Trophoblast cell (in vitro differentiated cells and primary cell): ENCODE measurements at regions not wholly inside any gene's neighbourhood (a gene's known extent, or its start where the extent isn't known, plus 50 kb on each side); places are given as distances from the start of the nearest gene placed in this dataset.
"Not testable (repeated sequence)": the region's sequence is repeated elsewhere in the genome, so short reads cannot be mapped to it uniquely, and the experiment has no call there.

Experiments used
- DNase-seq, 2 donors: peaks; one replicate each; pipeline ENCODE4 v3.0.0-alpha.2; 2016
- H2AFZ ChIP-seq: 2 replicates; pipeline ENCODE4 v1.6.1; 2013; ENCODE audit warnings: low read length, moderate library complexity, mild to moderate bottlenecking; ENCODE audit not compliant: insufficient read depth, poor library complexity
- H2AK5ac ChIP-seq: 2 replicates; pipeline ENCODE4 v1.6.1; 2013; ENCODE audit warnings: mild to moderate bottlenecking, low read length
- H2BK120ac ChIP-seq: 2 replicates; pipeline ENCODE4 v1.6.1; 2013; ENCODE audit warnings: low read length, mild to moderate bottlenecking, moderate library complexity; ENCODE audit not compliant: insufficient read depth, poor library complexity
- H2BK12ac ChIP-seq: 2 replicates; pipeline ENCODE4 v1.6.1; 2013; ENCODE audit warnings: mild to moderate bottlenecking, low read length, moderate library complexity
- H2BK5ac ChIP-seq: 2 replicates; pipeline ENCODE4 v1.6.1; 2013; ENCODE audit warnings: low read length, low read depth, moderate library complexity, mild to moderate bottlenecking; ENCODE audit not compliant: poor library complexity
- H3K14ac ChIP-seq: 2 replicates; pipeline ENCODE4 v1.6.1; 2013; ENCODE audit warnings: mild to moderate bottlenecking, low read length
- H3K18ac ChIP-seq: 2 replicates; pipeline ENCODE4 v1.6.1; 2013; ENCODE audit warnings: mild to moderate bottlenecking, low read length
- H3K23ac ChIP-seq: 2 replicates; pipeline ENCODE4 v1.6.1; 2013; ENCODE audit warnings: low read length
- H3K27ac ChIP-seq: 2 replicates; pipeline ENCODE4 v1.5.1; 2013; ENCODE audit warnings: low read depth, mild to moderate bottlenecking, inconsistent platforms, low read length, moderate library complexity
- H3K27me3 ChIP-seq: 2 replicates; pipeline ENCODE4 v1.6.1; 2013; ENCODE audit warnings: inconsistent platforms, mild to moderate bottlenecking, low read length, moderate library complexity; ENCODE audit not compliant: insufficient read depth
- H3K36me3 ChIP-seq, 2 experiments: 1 replicate in 1 of 2; 2 replicates in 1 of 2; pipeline ENCODE4 v1.6.1; 2013; ENCODE audit warnings: low read length in 2 of 2, mild to moderate bottlenecking in 2 of 2, moderate library complexity in 1 of 2; ENCODE audit not compliant: insufficient read depth in 2 of 2, control insufficient read depth in 1 of 2
- H3K4ac ChIP-seq: 2 replicates; pipeline ENCODE4 v1.6.1; 2013; ENCODE audit warnings: low read depth, mild to moderate bottlenecking, low read length, moderate library complexity
- H3K4me1 ChIP-seq, 2 experiments: 1 replicate in 1 of 2; 2 replicates in 1 of 2; pipeline ENCODE4 v1.6.1; 2013; ENCODE audit warnings: low read length in 2 of 2, mild to moderate bottlenecking in 2 of 2, moderate library complexity in 1 of 2; ENCODE audit not compliant: insufficient read depth in 2 of 2, control insufficient read depth in 1 of 2
- H3K4me2 ChIP-seq: 2 replicates; pipeline ENCODE4 v1.6.1; 2013; ENCODE audit warnings: inconsistent platforms, mild to moderate bottlenecking, low read length, moderate library complexity
- H3K4me3 ChIP-seq: 2 replicates; pipeline ENCODE4 v1.5.1; 2013; ENCODE audit warnings: mild to moderate bottlenecking, low read depth, low read length, inconsistent platforms
- H3K79me1 ChIP-seq: one replicate; pipeline ENCODE4 v1.6.1; 2013; ENCODE audit warnings: low read length
- H3K79me2 ChIP-seq: 2 replicates; pipeline ENCODE4 v1.6.1; 2013; ENCODE audit warnings: low read length, mild to moderate bottlenecking; ENCODE audit not compliant: control insufficient read depth, insufficient read depth, poor library complexity
- H3K9ac ChIP-seq: 2 replicates; pipeline ENCODE4 v1.6.1; 2013; ENCODE audit warnings: mild to moderate bottlenecking, low read length
- H3K9me3 ChIP-seq: 2 replicates; pipeline ENCODE4 v1.6.1; 2013; ENCODE audit warnings: low read depth, mild to moderate bottlenecking, control low read depth, inconsistent platforms, low read length; ENCODE audit not compliant: insufficient read depth
- H4K12ac ChIP-seq: 2 replicates; pipeline ENCODE4 v1.6.1; 2013; ENCODE audit warnings: low read depth, mild to moderate bottlenecking, low read length, moderate library complexity
- H4K8ac ChIP-seq: 2 replicates; pipeline ENCODE4 v1.6.1; 2013; ENCODE audit warnings: low read depth, mild to moderate bottlenecking, low read length, moderate library complexity
- H4K91ac ChIP-seq: one replicate; pipeline ENCODE4 v1.6.1; 2013; ENCODE audit warnings: low read depth, mild to moderate bottlenecking, low read length, moderate library complexity
- WGBS: extraction: QIAGEN DNeasy Blood & Tissue Kit; methylation state at CpG from one replicate; pipeline ENCODE4 v1.1.7; 2013; ENCODE audit warnings: missing lambda C conversion rate; ENCODE audit not compliant: insufficient read length, insufficient coverage; ENCODE audit errors: extremely low coverage; 5-methylcytosine and 5-hydroxymethylcytosine counted together

DNA sequence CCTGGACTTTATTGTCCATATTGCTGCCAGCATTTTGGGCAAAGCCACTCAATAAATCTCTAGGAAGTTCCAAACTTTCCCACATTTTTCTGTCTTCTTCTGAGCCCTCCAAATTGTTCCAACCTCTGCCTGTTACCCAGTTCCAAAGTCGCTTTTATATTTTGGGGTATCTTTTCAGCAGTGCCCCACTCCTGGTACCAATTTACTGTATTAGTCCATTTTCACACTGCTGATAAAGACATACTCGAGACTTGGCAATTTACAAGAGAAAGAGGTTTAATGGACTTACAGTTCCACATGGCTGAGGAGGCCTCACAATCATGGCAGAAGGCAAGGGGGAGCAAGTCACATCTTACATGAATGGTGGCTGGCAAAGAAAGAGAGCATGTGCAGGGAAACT is 53.4 kb downstream of the AHSP start:
- WGBS, result no CpG with 5 or more reads among the region's 2 CpGs

DNA sequence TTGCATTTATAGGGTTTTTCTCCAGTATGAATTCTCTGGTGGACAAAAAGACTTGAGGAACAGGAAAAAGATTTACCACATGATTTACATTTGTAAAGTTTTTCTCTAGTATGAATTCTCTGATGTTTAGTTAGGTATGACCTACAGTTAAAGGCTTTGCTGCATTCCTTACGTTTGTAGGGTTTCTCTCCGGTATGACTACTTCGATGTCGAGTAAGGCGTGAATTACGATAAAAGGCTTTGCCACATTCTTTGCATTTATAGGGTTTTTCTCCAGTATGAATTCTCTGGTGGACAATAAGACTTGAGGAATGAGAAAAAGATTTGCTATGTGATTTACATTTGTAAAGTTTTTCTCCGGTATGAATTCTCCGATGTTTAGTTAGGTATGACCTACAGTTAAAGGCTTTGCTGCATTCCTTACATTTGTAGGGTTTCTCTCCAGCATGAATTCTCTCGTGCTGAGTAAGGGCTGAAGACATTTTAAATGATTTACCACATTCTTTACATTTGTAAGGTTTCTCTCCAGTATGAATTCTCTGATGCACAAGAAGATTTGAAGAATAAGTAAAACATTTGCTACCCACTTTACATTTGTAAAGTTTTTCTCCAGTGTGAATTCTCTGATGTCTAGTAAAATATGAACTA is 74.2 kb downstream of the AHSP start:
- not testable (repeated sequence) for H2AFZ ChIP-seq, H3K27ac ChIP-seq, DNase-seq, H3K4ac ChIP-seq, H2AK5ac ChIP-seq, H3K14ac ChIP-seq, H3K23ac ChIP-seq, H3K79me1 ChIP-seq, H2BK12ac ChIP-seq, H4K12ac ChIP-seq, H3K36me3 ChIP-seq, H3K4me3 ChIP-seq, H3K79me2 ChIP-seq, H4K8ac ChIP-seq, H3K4me2 ChIP-seq, H3K4me1 ChIP-seq, H2BK5ac ChIP-seq, H3K9me3 ChIP-seq, H3K27me3 ChIP-seq, H2BK120ac ChIP-seq, H3K9ac ChIP-seq, H4K91ac ChIP-seq, H3K18ac ChIP-seq
- no CpG with 5 or more reads among the region's 9 CpGs for WGBS

More for the DNA sequence above, 53.4 kb downstream of the AHSP start:
- not testable (repeated sequence) for H3K79me2 ChIP-seq, H4K91ac ChIP-seq, H2BK5ac ChIP-seq, H3K27me3 ChIP-seq, H3K23ac ChIP-seq, H3K4me2 ChIP-seq, H2BK12ac ChIP-seq, H2AFZ ChIP-seq, H3K36me3 ChIP-seq, H3K9ac ChIP-seq, H3K27ac ChIP-seq, H3K4ac ChIP-seq, H2BK120ac ChIP-seq, H3K79me1 ChIP-seq, H2AK5ac ChIP-seq, H3K14ac ChIP-seq, H4K12ac ChIP-seq, H3K18ac ChIP-seq, H3K4me1 ChIP-seq, DNase-seq, H4K8ac ChIP-seq, H3K4me3 ChIP-seq
- H3K9me3 ChIP-seq, result peaks cover 15% of the 10 kb centered on the region

DNA sequence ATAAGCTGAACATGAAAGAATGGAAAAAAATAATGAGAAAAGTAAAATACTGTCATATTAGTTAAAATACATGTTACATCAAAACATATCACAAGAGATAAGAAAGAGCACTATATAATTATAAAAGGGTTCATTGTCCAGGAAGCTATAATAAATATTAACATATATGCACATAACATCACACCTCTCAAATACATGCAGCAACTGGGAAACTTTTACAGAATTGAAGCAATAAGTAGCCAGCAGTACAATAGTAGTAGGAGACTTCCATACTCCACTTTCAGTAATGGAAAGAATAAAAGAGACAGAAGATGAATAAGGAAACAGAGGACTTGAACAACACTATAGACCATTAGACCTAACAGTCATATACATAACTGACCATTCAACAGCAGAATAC is 90.4 kb downstream of the AHSP start:
- Histone ChIP-seq H3K23ac (no peak overlapping the region), H2BK120ac (no peak overlapping the region), H3K14ac (no peak overlapping the region), H3K4me3 (no peak overlapping the region), H3K36me3 (no peaks in the 10 kb centered on the region), H3K79me1 (no peaks in the 10 kb centered on the region), H3K18ac (no peak overlapping the region), H2BK12ac (no peak overlapping the region), H3K4ac (no peak overlapping the region), H2AFZ (no peak overlapping the region), H2BK5ac (no peak overlapping the region), H2AK5ac (no peak overlapping the region), H3K79me2 (no peaks in the 10 kb centered on the region), H3K4me1 (no peaks in the 10 kb centered on the region), H4K12ac (no peak overlapping the region), H4K91ac (no peak overlapping the region), H3K9ac (no peak overlapping the region), H3K4me2 (no peak overlapping the region), H4K8ac (no peak overlapping the region), H3K27ac (no peak overlapping the region), H3K9me3 (no peaks in the 10 kb centered on the region), H3K27me3 (no peaks in the 10 kb centered on the region)
- no peak for DNase-seq

DNA sequence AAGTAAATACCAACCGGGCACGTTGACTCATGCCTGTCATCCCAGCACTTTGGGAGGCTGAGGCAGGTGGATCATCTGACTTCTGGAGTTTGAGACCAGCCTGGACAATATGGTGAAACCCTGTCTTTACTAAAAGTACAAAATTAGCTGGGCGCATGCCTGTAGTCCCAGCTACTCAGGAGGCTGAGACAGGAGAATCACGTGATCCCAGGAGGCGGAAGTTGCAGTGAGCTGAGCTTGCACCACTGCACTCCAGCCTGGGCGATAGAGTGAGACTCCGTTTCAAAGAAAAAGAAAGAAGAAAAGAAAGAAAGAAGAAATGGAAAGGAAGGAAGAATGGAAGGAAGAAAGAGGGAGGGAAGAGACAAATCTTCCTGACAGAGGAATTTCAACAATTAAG is 108.7 kb downstream of the AHSP start:
- H3K4ac ChIP-seq, result no peak overlapping the region
- no peak overlapping the region for H3K23ac ChIP-seq
- H3K36me3 ChIP-seq, result no peaks in the 10 kb centered on the region
- no peak overlapping the region for H2AK5ac ChIP-seq
- no peaks in the 10 kb centered on the region for H3K27me3 ChIP-seq
- no peak overlapping the region for H3K9ac ChIP-seq
- no peak overlapping the region for H4K12ac ChIP-seq
- no peak overlapping the region for H3K27ac ChIP-seq
- H3K4me3 ChIP-seq, result no peak overlapping the region
- no peaks in the 10 kb centered on the region for H3K79me2 ChIP-seq
- no peak overlapping the region for H2BK12ac ChIP-seq
- no peaks in the 10 kb centered on the region for H3K79me1 ChIP-seq
- no peak overlapping the region for H3K18ac ChIP-seq
- H2BK5ac ChIP-seq, result no peak overlapping the region
- H3K4me1 ChIP-seq, result no peaks in the 10 kb centered on the region
- no peak overlapping the region for H4K91ac ChIP-seq
- peaks cover 13% of the 10 kb centered on the region for H3K9me3 ChIP-seq
- no peak overlapping the region for H2BK120ac ChIP-seq
- H2AFZ ChIP-seq, result no peak overlapping the region
- no peak overlapping the region for H3K14ac ChIP-seq
- no peak overlapping the region for H3K4me2 ChIP-seq
- no CpG with 5 or more reads among the region's 7 CpGs for WGBS
- H4K8ac ChIP-seq, result no peak overlapping the region
- DNase-seq, result no peak
